IgD-negative memory B cell (primary cell): ENCODE measurements at regions not wholly inside any gene's neighbourhood (a gene's known extent, or its start where the extent isn't known, plus 50 kb on each side); places are given as distances from the start of the nearest gene placed in this dataset.
A peak's percentile ranks its signal among the peaks of the same experiment; 100 is the strongest.

Experiments used
- H3K27ac Mint-ChIP-seq, 3 donors: one replicate each; pipeline ENCODE4 v1.8.0; 2020 to 2022; ENCODE audit warnings: mild to moderate bottlenecking in 3 of 3, mixed read lengths in 3 of 3, moderate library complexity in 1 of 3
- H3K27me3 Mint-ChIP-seq: one replicate; pipeline ENCODE4 v1.8.0; 2021; ENCODE audit warnings: mixed read lengths
- H3K36me3 Mint-ChIP-seq: one replicate; pipeline ENCODE4 v1.8.0; 2020; ENCODE audit warnings: mild to moderate bottlenecking, mixed read lengths
- H3K4me1 Mint-ChIP-seq, 3 donors: one replicate each; pipeline ENCODE4 v1.8.0; 2020 to 2022; ENCODE audit warnings: mixed read lengths in 3 of 3, mild to moderate bottlenecking in 1 of 3
- H3K4me3 Mint-ChIP-seq, 4 donors: one replicate each; pipeline ENCODE4 v1.8.0; 2020 to 2022; ENCODE audit warnings: mild to moderate bottlenecking in 4 of 4, mixed read lengths in 4 of 4, moderate library complexity in 3 of 4
- H3K9me3 Mint-ChIP-seq, 3 donors: one replicate each; pipeline ENCODE4 v1.8.0; 2020 to 2021; ENCODE audit warnings: mixed read lengths in 3 of 3, mild to moderate bottlenecking in 1 of 3

GRCh38 chr18:78639006-78639950 lies 340.3 kb upstream of the SALL3 start:
- H3K36me3 Mint-ChIP-seq = peaks cover 2% of the 10 kb centered on the region
- H3K27ac Mint-ChIP-seq = no peak overlapping the region
- H3K9me3 Mint-ChIP-seq = peaks cover 0 to 2% (median 0%) of the 10 kb centered on the region in 3 donors
- H3K4me1 Mint-ChIP-seq = peaks cover 0 to 5% (median 5%) of the 10 kb centered on the region in 3 donors
- H3K27me3 Mint-ChIP-seq = no peaks in the 10 kb centered on the region
- no peak overlapping the region for H3K4me3 Mint-ChIP-seq

GRCh38 chr18:78640246-78640995 lies 339.2 kb upstream of the SALL3 start:
- no peaks in the 10 kb centered on the region for H3K27me3 Mint-ChIP-seq
- no peak overlapping the region for H3K27ac Mint-ChIP-seq
- peaks cover 2% of the 10 kb centered on the region for H3K36me3 Mint-ChIP-seq
- H3K4me3 Mint-ChIP-seq = no peak overlapping the region
- peaks cover 0 to 2% (median 0%) of the 10 kb centered on the region in 3 donors for H3K9me3 Mint-ChIP-seq
- peaks cover 0 to 5% (median 5%) of the 10 kb centered on the region in 3 donors for H3K4me1 Mint-ChIP-seq

GRCh38 chr18:78641689-78642231 lies 337.9 kb upstream of the SALL3 start:
- Mint-ChIP-seq H3K4me3 (no peak overlapping the region), H3K4me1 (peaks cover 0 to 2% (median 0%) of the 10 kb centered on the region in 3 donors)

GRCh38 chr18:78642296-78642951 lies 337.2 kb upstream of the SALL3 start:
- Mint-ChIP-seq H3K27me3 (no peaks in the 10 kb centered on the region), H3K36me3 (no peaks in the 10 kb centered on the region), H3K27ac (peak overlapping the region in 1 of 3 donors; percentile 36), H3K4me1 (peaks cover 0 to 1% (median 0%) of the 10 kb centered on the region in 3 donors), H3K4me3 (no peak overlapping the region), H3K9me3 (no peaks in the 10 kb centered on the region)

More at GRCh38 chr18:78641689-78642231, 337.9 kb upstream of the SALL3 start:
- H3K27me3 Mint-ChIP-seq = no peaks in the 10 kb centered on the region
- no peaks in the 10 kb centered on the region for H3K36me3 Mint-ChIP-seq
- no peaks in the 10 kb centered on the region for H3K9me3 Mint-ChIP-seq
- H3K27ac Mint-ChIP-seq = no peak overlapping the region

- H3K4me3 Mint-ChIP-seq = no peak overlapping the region
- no peaks in the 10 kb centered on the region for H3K36me3 Mint-ChIP-seq
- H3K27me3 Mint-ChIP-seq = no peaks in the 10 kb centered on the region
- no peak overlapping the region for H3K27ac Mint-ChIP-seq
- H3K4me1 Mint-ChIP-seq = peaks cover 0 to 1% (median 0%) of the 10 kb centered on the region in 3 donors
- H3K9me3 Mint-ChIP-seq = no peaks in the 10 kb centered on the region
Measured at GRCh38 chr18:78643004-78643403, 336.6 kb upstream of the SALL3 start.

- Mint-ChIP-seq H3K4me3 (peak overlapping the region in 1 of 4 donors; percentile 30), H3K4me1 (peaks cover 0 to 1% (median 0%) of the 10 kb centered on the region in 3 donors), H3K36me3 (no peaks in the 10 kb centered on the region), H3K27me3 (no peaks in the 10 kb centered on the region), H3K9me3 (peaks cover 0 to under 1% (median 0%) of the 10 kb centered on the region in 3 donors), H3K27ac (no peak overlapping the region)
Measured at GRCh38 chr18:78643981-78644380, 335.6 kb upstream of the SALL3 start.

GRCh38 chr18:78645216-78645615 lies 334.4 kb upstream of the SALL3 start:
- Mint-ChIP-seq H3K4me1 (peaks cover 0 to 1% (median 0%) of the 10 kb centered on the region in 3 donors), H3K27me3 (no peaks in the 10 kb centered on the region), H3K9me3 (peaks cover 0 to 2% (median 1%) of the 10 kb centered on the region in 3 donors), H3K27ac (no peak overlapping the region), H3K4me3 (peak overlapping the region in 1 of 4 donors; percentile 33), H3K36me3 (no peaks in the 10 kb centered on the region)

- H3K27ac Mint-ChIP-seq = no peak overlapping the region
- no peaks in the 10 kb centered on the region for H3K27me3 Mint-ChIP-seq
- H3K4me3 Mint-ChIP-seq = no peak overlapping the region
- H3K9me3 Mint-ChIP-seq = peaks cover 0 to 2% (median 2%) of the 10 kb centered on the region in 3 donors
- peaks cover 0 to 1% (median 0%) of the 10 kb centered on the region in 3 donors for H3K4me1 Mint-ChIP-seq
- no peaks in the 10 kb centered on the region for H3K36me3 Mint-ChIP-seq
Measured at GRCh38 chr18:78647018-78647417, 332.6 kb upstream of the SALL3 start.

GRCh38 chr18:78649421-78649820 lies 330.2 kb upstream of the SALL3 start:
- Mint-ChIP-seq H3K36me3 (no peaks in the 10 kb centered on the region), H3K27ac (no peak overlapping the region), H3K9me3 (peaks cover 2 to 7% (median 3%) of the 10 kb centered on the region in 3 donors), H3K27me3 (no peaks in the 10 kb centered on the region), H3K4me3 (no peak overlapping the region), H3K4me1 (no peaks in the 10 kb centered on the region)

GRCh38 chr18:78650926-78651325 lies 328.7 kb upstream of the SALL3 start:
- Mint-ChIP-seq H3K4me3 (no peak overlapping the region), H3K27me3 (no peaks in the 10 kb centered on the region), H3K27ac (no peak overlapping the region), H3K4me1 (no peaks in the 10 kb centered on the region), H3K9me3 (peaks cover 2 to 9% (median 3%) of the 10 kb centered on the region in 3 donors), H3K36me3 (no peaks in the 10 kb centered on the region)

GRCh38 chr18:78652001-78652545 lies 327.5 kb upstream of the SALL3 start:
- H3K27me3 Mint-ChIP-seq = no peaks in the 10 kb centered on the region
- no peak overlapping the region for H3K4me3 Mint-ChIP-seq
- H3K4me1 Mint-ChIP-seq = no peaks in the 10 kb centered on the region
- peaks cover 2 to 10% (median 3%) of the 10 kb centered on the region in 3 donors for H3K9me3 Mint-ChIP-seq
- no peaks in the 10 kb centered on the region for H3K36me3 Mint-ChIP-seq
- H3K27ac Mint-ChIP-seq = no peak overlapping the region

GRCh38 chr18:78655921-78656320 lies 323.7 kb upstream of the SALL3 start:
- Mint-ChIP-seq H3K9me3 (peaks cover 0 to 8% (median 3%) of the 10 kb centered on the region in 3 donors), H3K36me3 (no peaks in the 10 kb centered on the region), H3K27ac (peak overlapping the region in 1 of 3 donors; percentile 75), H3K27me3 (peaks cover 2% of the 10 kb centered on the region), H3K4me3 (peak overlapping the region in 1 of 4 donors; percentile 75), H3K4me1 (no peaks in the 10 kb centered on the region)

GRCh38 chr18:78656346-78656925 lies 323.2 kb upstream of the SALL3 start:
- Mint-ChIP-seq H3K27me3 (peaks cover 2% of the 10 kb centered on the region), H3K4me3 (peak overlapping the region in 1 of 4 donors; percentile 45), H3K9me3 (peaks cover 0 to 8% (median 3%) of the 10 kb centered on the region in 3 donors), H3K36me3 (no peaks in the 10 kb centered on the region), H3K27ac (no peak overlapping the region), H3K4me1 (no peaks in the 10 kb centered on the region)

- no peak overlapping the region for H3K27ac Mint-ChIP-seq
- no peaks in the 10 kb centered on the region for H3K36me3 Mint-ChIP-seq
- no peaks in the 10 kb centered on the region for H3K4me1 Mint-ChIP-seq
- H3K4me3 Mint-ChIP-seq = no peak overlapping the region
- peaks cover 0 to 3% (median 0%) of the 10 kb centered on the region in 3 donors for H3K9me3 Mint-ChIP-seq
- H3K27me3 Mint-ChIP-seq = peaks cover 2% of the 10 kb centered on the region
Measured at GRCh38 chr18:78658531-78658930, 321.1 kb upstream of the SALL3 start.
